ENCODE measurements at regions not wholly inside any gene's neighbourhood (a gene's known extent, or its start where the extent isn't known, plus 50 kb on each side); places are given as distances from the start of the nearest gene placed in this dataset.

DNA sequence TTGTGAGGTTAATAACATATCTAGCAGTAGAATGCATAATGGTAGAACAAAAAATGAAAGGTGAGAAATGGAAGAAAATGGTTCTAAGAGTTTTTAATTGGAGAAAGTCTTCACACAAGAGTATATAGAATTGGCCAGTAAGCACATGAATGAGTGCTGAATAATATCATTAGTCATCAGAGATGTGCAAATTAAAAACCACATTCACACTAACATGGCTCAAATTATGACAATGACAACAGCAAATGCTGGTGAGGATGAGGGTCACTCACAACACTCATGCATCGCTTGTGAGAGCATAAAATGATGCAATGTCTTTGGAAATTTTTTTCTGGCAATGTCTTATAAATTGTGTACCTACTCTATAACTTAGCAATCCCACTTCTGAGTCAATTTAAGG, 1355.4 kb upstream of the ACVR2A start:
- TF ChIP-seq, protein P1, sequence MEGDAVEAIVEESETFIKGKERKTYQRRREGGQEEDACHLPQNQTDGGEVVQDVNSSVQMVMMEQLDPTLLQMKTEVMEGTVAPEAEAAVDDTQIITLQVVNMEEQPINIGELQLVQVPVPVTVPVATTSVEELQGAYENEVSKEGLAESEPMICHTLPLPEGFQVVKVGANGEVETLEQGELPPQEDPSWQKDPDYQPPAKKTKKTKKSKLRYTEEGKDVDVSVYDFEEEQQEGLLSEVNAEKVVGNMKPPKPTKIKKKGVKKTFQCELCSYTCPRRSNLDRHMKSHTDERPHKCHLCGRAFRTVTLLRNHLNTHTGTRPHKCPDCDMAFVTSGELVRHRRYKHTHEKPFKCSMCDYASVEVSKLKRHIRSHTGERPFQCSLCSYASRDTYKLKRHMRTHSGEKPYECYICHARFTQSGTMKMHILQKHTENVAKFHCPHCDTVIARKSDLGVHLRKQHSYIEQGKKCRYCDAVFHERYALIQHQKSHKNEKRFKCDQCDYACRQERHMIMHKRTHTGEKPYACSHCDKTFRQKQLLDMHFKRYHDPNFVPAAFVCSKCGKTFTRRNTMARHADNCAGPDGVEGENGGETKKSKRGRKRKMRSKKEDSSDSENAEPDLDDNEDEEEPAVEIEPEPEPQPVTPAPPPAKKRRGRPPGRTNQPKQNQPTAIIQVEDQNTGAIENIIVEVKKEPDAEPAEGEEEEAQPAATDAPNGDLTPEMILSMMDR (IDR thresholded peaks at IDR 0.05) = no peak
- TF ChIP-seq POLR2AphosphoS5 (IDR thresholded peaks at IDR 0.05) (no peak), POLR2A (IDR thresholded peaks at IDR 0.05) (no peak)

Data from suprapubic skin (tissue), 4 donors.